GM19324 (cell line): ENCODE measurements at regions not wholly inside any gene's neighbourhood (a gene's known extent, or its start where the extent isn't known, plus 50 kb on each side); places are given as distances from the start of the nearest gene placed in this dataset.

Experiments
- ATAC-seq: cut with Tn5 transposase; IDR thresholded peaks from one replicate; pipeline ENCODE4 v1.9.1; 2021; ENCODE audit warnings: mild to moderate bottlenecking, moderate library complexity; ENCODE audit not compliant: unreplicated experiment, low FRiP score

- no peak for ATAC-seq
Measured at GRCh38 chr20:10947726-10948125, 273.9 kb upstream of the JAG1 start.

GRCh38 chr20:10949930-10950783 is 276.4 kb upstream of the JAG1 start:
- no peak for ATAC-seq

- no peak for ATAC-seq
Measured at GRCh38 chr20:10951216-10951615, 277.4 kb upstream of the JAG1 start.

DNA sequence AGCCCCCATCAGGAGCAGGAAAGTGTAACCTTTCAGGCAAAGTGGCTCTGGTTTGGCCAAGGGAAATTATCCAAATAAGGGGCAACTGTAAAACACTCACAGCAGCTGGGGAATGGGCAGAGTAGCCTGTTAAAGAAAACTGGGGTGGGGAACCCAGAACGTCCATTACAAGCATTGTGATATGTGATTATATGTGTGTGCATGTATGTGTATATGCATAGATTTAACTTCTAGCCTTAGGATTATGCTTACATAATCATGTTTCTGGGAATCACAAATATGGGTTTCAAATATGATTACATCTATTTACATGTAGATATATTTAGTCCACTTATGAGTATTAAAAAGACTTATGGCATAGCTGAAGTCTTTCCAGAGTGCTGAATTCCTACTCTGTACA is 278.1 kb upstream of the JAG1 start:
- no peak for ATAC-seq

GRCh38 chr20:10953437-10953836 is 279.6 kb upstream of the JAG1 start:
- no peak for ATAC-seq

GRCh38 chr20:10954137-10954840 is 280.5 kb upstream of the JAG1 start:
- ATAC-seq: no peak

- no peak for ATAC-seq
Measured at GRCh38 chr20:10954908-10955580, 281.2 kb upstream of the JAG1 start.

GRCh38 chr20:10958279-10958678 is 284.5 kb upstream of the JAG1 start:
- no peak for ATAC-seq

DNA sequence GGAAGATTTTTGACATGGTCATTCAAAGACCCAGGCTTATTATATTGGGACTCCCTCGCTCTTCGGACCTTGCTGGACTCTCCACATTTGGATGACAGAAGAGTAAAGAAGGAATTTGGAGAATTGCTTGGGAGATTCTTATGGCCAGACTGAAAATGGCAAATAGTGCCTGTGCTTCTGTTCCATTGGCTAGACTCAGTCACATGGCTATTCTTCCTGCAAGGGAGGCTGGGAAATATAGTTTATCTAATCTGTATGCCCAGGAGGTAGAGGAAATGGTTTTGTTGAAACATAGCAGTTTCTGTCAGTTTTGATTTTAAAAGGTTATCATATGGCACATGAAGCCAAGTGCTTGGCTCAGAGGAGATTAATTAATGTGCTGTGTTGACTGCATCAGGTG is 286.6 kb upstream of the JAG1 start:
- no peak for ATAC-seq

- ATAC-seq: no peak
Measured at GRCh38 chr20:10961651-10962288, 288.0 kb upstream of the JAG1 start.

DNA sequence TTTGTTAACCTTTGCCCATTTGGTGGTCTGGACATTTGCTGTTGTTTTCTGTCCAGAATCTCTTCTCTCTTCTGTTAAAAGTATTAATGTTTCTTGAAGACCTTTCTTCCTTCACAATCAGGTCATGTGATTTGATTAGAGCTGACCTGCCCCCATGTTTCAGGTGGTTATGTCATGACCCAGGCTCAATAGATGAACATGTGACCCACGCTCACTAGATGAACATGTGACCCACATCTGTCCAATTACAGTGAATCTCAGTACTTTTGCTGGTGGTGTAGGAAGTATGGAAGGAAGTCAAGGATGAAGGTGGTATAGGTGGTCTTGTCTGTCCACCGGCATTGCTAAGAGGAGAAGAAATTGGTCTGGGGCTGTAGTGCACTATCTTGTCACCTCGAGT is 289.1 kb upstream of the JAG1 start:
- no peak for ATAC-seq

DNA sequence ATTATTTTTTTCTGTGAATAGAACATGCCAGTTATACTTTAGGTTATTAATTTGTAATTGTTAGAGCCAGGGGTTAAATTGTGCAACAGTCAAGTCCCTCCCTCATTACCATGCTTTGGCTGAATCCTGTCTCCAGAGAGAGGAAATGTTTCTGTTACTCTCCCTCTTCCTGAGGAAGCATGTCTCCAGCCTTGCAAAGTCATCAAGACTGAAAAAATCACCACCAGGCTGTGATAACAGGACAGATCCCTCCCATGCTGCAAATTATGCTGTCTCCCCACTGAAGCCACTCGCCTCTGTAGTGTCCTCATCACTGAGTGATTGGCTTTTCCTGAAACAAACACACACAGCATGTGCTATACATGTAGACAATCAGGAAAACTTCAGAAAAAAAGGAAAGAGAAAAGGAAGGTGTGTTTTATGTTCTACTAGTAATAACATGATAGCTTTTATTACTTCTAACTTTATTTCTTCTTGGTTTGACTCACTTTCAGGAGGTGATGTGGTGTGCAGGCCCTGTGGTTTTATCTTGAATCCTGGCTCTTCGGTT is 290.0 kb upstream of the JAG1 start:
- ATAC-seq: no peak

GRCh38 chr20:10965936-10966470 is 292.2 kb upstream of the JAG1 start:
- ATAC-seq: no peak

DNA sequence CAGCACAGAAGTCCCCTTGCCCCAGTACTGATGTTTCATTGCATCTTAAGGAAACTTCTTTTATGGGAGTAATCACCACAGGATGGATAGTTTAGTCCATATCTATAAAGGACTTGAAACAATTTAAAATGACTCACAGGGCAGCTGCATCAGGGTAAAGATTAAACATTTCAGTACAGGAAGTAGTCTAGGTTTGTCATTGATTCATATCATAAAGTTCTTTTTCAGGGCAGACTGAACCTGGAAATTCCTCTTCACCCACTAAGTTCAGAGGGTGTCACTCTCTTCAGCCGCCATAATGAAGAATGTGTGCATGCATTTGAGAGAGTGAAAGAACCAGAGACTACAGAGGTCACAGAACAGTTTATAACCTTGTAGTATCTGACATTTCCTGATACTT is 296.3 kb upstream of the JAG1 start:
- no peak for ATAC-seq

DNA sequence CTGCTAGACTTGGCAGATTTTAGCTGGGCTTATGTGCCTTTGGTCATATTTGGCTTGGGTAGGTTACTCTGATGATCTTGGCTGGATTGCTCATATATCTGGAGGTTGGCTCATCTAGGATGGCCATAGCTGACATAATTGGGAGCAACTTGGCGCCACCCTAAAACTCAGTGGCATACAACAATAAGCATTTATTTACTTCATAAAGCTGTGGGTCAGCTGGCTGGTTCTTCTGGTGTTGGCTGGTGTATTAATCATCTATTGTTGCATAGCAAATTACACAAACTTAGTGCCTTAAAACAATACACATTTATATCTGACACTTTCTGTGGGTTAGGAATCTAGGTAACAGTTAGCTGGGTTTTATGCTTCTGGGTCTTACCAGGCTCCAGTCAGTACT is 297.3 kb upstream of the JAG1 start:
- ATAC-seq: no peak

DNA sequence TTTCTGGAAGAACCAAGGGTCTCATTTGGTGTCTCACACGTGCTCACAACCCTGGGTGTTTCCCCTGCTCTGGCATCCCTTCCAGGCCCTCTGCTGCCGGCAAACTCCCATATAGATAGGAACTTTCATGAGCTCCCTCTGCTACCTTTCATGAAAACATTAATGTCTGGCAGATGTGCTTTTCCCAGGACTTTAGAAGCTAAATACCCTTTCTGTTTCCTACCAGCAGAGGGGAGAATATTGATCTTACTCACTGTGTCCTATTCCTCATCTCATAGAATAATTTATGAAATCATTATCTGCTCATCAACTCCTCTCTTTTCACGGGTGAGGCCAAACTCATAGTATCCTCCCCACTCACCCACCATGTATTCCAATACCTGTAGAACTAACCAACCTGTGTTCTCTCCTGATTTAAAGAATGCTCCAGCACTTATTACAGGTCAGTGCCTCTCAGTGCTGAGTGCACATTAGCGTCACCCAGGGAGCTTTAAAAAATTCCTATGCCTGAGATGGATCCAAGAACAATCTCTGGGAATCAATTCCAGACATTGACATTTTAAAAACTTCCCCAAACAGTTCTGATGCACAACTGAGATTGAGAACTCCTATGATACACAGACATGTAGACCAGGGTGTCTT is 298.5 kb upstream of the JAG1 start:
- no peak for ATAC-seq

DNA sequence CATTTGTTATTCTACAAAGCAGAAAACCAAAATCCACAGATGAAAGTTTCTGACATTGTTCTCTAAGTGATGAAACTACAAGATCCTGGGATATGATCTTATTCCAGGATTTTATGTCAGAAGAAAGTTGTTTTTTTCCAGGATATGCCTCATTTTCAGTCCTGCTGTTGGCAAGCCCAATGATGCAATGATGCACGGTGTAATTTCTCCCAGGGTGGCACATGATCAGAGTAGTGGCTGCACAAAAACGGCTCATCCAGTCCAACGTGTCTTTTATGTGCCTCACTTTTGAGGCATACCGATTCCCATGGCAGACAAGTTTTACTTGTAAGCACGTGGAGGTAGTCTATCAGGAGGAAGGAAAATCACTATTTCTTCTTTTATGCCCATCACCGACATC is 302.3 kb upstream of the JAG1 start:
- ATAC-seq: no peak

DNA sequence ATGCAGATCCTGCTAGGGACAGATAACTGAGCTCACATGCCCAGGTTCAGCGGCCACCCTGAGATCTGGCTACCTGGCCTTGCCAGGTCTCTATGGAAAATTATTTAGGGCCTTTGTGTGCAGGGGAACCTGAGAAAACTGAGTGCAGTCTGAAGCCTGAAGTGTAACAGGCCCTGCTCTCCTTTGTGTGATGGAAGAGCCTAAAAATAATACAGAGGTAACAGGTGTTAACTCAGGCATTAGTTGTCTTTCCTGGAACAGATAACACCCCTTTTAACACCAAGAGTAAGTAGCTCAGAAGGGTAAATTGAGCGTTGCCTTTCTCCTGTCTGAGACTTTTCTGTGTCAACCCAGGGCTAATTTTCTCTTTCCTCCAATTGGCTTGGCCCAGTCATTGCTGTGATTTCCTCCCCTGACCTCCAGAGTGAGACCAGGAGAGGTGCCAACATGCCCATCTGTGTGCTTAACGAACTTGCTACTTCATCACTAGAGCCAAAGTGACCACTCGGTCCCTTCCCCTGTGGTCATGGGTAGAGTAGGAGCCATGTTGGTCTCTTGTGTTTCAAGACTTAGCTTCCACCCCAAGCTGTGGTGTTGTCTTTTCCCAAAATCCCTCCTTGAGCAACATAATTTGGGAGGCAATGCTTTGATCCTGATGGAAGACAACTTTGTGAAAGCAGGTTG is 304.4 kb upstream of the JAG1 start:
- no peak for ATAC-seq

DNA sequence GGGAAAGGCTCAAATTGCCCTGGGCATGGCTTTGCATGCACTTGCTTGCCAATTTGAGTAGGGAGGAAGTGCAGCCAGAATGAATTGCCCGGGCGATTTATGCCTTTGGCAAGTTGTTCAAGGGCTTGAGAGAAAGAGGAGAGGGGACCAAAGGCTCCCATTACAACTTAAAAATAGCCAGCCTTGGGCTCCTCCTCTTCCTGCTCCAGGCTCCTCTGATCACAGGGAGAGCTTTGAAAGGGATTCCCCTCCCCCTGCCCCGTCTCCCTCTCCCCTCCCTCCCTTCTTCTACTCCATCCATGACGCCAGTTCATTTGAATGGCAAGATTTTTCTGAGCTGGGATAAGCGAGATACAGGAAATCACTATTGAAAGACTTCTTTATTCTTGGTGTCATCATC is 304.9 kb upstream of the JAG1 start:
- no peak for ATAC-seq
